Parathyroid adenoma (tissue), 2 donors: ENCODE measurements at regions not wholly inside any gene's neighbourhood (a gene's known extent, or its start where the extent isn't known, plus 50 kb on each side); places are given as distances from the start of the nearest gene placed in this dataset.
"Not testable (repeated sequence)": the region's sequence is repeated elsewhere in the genome, so short reads cannot be mapped to it uniquely, and the experiment has no call there.

Source experiments
- H2AFZ ChIP-seq: fragments of 300-600 bp; sonication (generic); one replicate; pipeline ENCODE4 v1.7.0; 2017; ENCODE audit warnings: antibody characterized with exemption, mild to moderate bottlenecking
- H3K27ac ChIP-seq: fragments of 300-600 bp; sonication (generic); one replicate; pipeline ENCODE4 v1.7.0; 2017
- H3K27me3 ChIP-seq: fragments of 300-600 bp; sonication (generic); one replicate; pipeline ENCODE4 v1.7.0; 2017; ENCODE audit warnings: low read length; ENCODE audit not compliant: control insufficient read depth, insufficient read depth
- H3K36me3 ChIP-seq: fragments of 300-600 bp; sonication (generic); one replicate; pipeline ENCODE4 v1.7.0; 2017; ENCODE audit warnings: low read length; ENCODE audit not compliant: control insufficient read depth, insufficient read depth
- H3K4me1 ChIP-seq: fragments of 300-600 bp; sonication (generic); one replicate; pipeline ENCODE4 v1.7.0; 2017; ENCODE audit warnings: control low read depth
- H3K4me2 ChIP-seq: fragments of 300-600 bp; sonication (generic); one replicate; pipeline ENCODE4 v1.7.0; 2017; ENCODE audit warnings: low read length
- H3K4me3 ChIP-seq: fragments of 300-600 bp; sonication (generic); one replicate; pipeline ENCODE4 v1.7.0; 2017; ENCODE audit warnings: low read depth, low read length
- H3K79me2 ChIP-seq: fragments of 300-600 bp; sonication (generic); one replicate; pipeline ENCODE4 v1.7.0; 2017; ENCODE audit warnings: control low read depth
- H3K9ac ChIP-seq: fragments of 300-600 bp; sonication (generic); one replicate; pipeline ENCODE4 v1.7.0; 2017; ENCODE audit warnings: mild to moderate bottlenecking
- H3K9me3 ChIP-seq: fragments of 300-600 bp; sonication (generic); one replicate; pipeline ENCODE4 v1.7.0; 2017; ENCODE audit warnings: low read length; ENCODE audit not compliant: control insufficient read depth
- TF ChIP-seq, protein P1 (sequence below): fragments of 300-600 bp; sonication (generic); IDR thresholded peaks from one replicate; pipeline ENCODE4 v1.7.0; 2017; ENCODE audit warnings: antibody characterized with exemption, mild to moderate bottlenecking
- donor health status: primary hyperparathyroidism.

DNA sequence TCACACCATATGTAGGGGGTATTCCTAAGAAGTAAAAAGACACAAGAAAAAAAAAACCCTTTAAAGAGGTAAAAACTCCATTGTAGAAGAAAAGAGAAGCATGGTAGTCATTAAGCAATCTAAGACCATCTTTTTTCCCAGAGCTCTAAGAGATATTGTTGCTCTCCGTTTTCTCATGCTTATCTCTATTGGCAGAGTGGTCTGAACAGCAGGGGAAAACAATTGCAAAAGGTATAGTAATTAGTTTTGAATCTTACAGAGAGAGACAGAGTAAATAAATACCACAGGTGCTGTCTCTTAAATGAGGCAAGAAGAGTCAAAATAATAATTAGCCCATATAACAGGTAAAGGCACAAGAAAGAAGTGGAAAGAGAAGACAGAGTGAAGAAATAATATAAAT lies 821.4 kb upstream of the CA10 start:
- Histone ChIP-seq H3K79me2 (no peaks in the 10 kb centered on the region), H3K27me3 (no peaks in the 10 kb centered on the region), H3K27ac (no peak overlapping the region), H3K4me3 (no peak overlapping the region), H3K9ac (no peak overlapping the region), H2AFZ (no peak overlapping the region), H3K4me1 (no peaks in the 10 kb centered on the region), H3K9me3 (no peaks in the 10 kb centered on the region), H3K36me3 (no peaks in the 10 kb centered on the region), H3K4me2 (no peak overlapping the region)
- TF ChIP-seq, protein P1, sequence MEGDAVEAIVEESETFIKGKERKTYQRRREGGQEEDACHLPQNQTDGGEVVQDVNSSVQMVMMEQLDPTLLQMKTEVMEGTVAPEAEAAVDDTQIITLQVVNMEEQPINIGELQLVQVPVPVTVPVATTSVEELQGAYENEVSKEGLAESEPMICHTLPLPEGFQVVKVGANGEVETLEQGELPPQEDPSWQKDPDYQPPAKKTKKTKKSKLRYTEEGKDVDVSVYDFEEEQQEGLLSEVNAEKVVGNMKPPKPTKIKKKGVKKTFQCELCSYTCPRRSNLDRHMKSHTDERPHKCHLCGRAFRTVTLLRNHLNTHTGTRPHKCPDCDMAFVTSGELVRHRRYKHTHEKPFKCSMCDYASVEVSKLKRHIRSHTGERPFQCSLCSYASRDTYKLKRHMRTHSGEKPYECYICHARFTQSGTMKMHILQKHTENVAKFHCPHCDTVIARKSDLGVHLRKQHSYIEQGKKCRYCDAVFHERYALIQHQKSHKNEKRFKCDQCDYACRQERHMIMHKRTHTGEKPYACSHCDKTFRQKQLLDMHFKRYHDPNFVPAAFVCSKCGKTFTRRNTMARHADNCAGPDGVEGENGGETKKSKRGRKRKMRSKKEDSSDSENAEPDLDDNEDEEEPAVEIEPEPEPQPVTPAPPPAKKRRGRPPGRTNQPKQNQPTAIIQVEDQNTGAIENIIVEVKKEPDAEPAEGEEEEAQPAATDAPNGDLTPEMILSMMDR: no peak

DNA sequence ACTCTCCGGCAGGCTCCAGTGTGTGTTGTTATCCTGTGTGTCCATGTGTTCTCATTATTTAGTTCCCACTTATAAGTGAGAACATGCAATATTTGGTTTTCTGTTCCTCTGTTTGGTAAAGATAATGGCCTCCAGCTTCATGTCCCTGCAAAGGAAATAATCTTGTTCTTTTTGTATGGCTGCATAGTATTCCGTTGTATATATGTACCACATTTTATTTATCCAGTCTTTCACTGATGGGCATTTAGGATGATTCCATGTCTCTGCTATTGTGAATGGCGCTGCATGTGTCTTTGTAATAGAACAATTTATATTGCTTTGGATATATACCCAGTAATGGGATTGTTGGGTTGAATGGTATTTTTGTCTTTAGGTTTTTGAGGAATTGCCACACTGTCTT lies 807.3 kb upstream of the CA10 start:
- Histone ChIP-seq H3K4me2 (no peak overlapping the region), H3K36me3 (no peaks in the 10 kb centered on the region), H3K27me3 (no peaks in the 10 kb centered on the region), H3K27ac (no peak overlapping the region), H3K9ac (no peak overlapping the region), H3K79me2 (no peaks in the 10 kb centered on the region), H3K4me1 (no peaks in the 10 kb centered on the region), H3K4me3 (no peak overlapping the region), H2AFZ (no peak overlapping the region), H3K9me3 (no peaks in the 10 kb centered on the region)
- TF ChIP-seq, protein P1: no peak

DNA sequence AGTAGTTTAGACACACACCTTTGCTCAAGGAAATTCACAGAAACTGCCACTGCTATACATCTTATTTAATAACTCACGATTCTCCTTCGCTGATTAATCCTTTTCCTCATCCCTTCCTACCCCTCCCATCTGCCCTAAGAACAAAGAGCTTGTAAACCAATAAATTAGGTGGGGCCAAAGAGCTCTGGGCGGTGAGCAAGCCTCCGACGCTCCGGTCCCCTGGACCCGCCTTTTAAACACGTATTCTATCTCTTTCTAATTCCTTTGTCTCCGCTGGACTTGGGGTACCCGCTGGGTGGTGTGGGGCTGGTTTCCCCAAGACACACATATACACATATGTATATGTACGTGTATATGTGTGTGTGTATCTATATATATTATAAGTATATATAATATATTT lies 803.2 kb upstream of the CA10 start:
- H2AFZ ChIP-seq, H3K9me3 ChIP-seq, H3K79me2 ChIP-seq, H3K4me1 ChIP-seq, H3K27ac ChIP-seq, H3K27me3 ChIP-seq, H3K36me3 ChIP-seq, H3K4me2 ChIP-seq, H3K4me3 ChIP-seq, H3K9ac ChIP-seq: not testable (repeated sequence)

DNA sequence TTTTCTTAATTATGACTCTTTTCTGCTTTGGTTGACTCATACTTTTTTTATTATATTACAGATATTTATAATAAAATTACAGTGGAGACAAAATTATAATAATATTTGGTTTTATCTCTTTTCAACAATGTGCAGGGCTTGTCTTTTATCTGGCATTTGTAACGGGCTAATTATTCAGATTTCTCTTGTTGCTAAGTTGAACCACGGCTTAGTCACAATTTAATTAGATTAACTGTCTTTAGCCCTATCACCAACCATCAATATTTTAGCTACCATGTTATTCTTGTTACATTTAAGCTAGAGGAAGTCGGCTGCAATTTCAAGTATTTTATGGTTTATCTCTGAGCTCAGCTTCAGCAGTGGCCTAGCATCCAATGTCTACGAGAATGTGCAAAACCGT lies 798.9 kb upstream of the CA10 start:
- TF ChIP-seq, protein P1: no peak
- Histone ChIP-seq H2AFZ (no peak overlapping the region), H3K27ac (no peak overlapping the region), H3K36me3 (no peaks in the 10 kb centered on the region), H3K9me3 (no peaks in the 10 kb centered on the region), H3K9ac (no peak overlapping the region), H3K4me1 (no peaks in the 10 kb centered on the region), H3K4me2 (no peak overlapping the region), H3K27me3 (no peaks in the 10 kb centered on the region), H3K79me2 (no peaks in the 10 kb centered on the region), H3K4me3 (no peak overlapping the region)

DNA sequence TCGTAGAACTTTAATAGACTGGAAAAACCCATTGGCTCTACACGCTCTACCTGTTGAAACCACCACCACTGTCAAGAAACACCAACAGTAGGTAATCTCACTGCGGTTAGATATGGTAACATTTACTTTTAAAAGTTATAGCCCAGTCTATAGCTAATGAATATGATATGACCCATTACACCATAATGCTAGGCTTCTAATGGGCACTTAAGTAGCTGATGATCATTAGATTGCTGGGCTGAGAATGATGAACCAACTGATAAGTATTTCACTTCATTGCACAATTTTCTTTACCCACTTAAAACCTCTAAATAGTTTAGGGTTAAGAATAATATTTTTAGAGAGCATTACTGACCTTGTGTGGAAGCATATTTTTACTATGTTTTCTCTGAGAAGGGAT lies 788.9 kb upstream of the CA10 start:
- Histone ChIP-seq H3K27ac (no peak overlapping the region), H3K4me2 (no peak overlapping the region), H2AFZ (no peak overlapping the region), H3K9ac (no peak overlapping the region), H3K36me3 (no peaks in the 10 kb centered on the region), H3K4me3 (no peak overlapping the region), H3K27me3 (no peaks in the 10 kb centered on the region), H3K4me1 (no peaks in the 10 kb centered on the region), H3K9me3 (no peaks in the 10 kb centered on the region), H3K79me2 (no peaks in the 10 kb centered on the region)
- TF ChIP-seq, protein P1: no peak
